ENCODE measurements at regions not wholly inside any gene's neighbourhood (a gene's known extent, or its start where the extent isn't known, plus 50 kb on each side); places are given as distances from the start of the nearest gene placed in this dataset.

DNA sequence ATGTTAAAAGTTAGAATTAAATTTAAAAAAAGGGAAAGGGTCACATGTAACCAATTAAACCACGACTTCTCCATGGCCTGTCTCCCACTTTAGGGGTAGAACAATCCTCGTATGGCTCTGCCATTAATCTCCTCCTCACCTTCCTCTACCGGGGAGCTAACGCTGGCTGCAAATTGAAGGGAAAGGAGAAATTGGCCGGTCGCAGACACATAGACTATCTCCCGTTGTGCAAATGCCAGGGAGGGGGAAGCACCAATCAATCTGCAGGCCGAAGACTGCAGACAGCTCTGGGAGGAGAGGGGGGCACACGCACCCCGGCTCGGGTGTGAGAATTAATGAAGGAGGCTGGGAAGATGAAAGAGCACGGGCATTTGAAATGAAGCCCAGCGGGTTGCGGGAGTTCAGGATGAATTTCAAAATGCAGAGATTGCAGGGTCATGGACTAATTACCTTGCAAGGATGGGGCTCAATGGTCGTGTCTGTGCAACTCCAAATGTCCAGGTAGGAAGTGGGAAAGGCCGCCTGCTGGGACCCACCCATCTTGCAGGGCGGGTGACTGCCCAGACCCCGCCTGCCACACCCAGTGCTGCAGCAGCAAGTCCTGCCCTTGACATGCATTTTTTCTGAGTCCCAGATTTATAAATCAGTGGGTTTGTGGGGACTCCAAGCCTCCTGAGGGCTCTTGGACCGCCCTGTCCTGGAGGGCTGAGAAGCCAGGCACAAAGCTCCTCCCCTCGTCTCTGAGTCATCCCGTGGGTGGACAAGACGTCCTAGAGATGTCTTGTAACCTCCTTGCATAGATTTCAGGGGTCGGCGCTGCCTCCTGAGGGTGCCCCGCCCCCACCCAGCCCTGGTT, 534.2 kb downstream of the TBC1D22A start:
- Histone ChIP-seq H3K9me3 (no peaks in the 10 kb centered on the region), H3K27me3 (replicated peaks in 1 of 7) (peaks cover 0 to 20% (median 0%) of the 10 kb centered on the region in 7 donors), H3K27ac (no peak overlapping the region), H3K36me3 (no peaks in the 10 kb centered on the region), H3K4me3 (no peak overlapping the region), H3K4me1 (no peaks in the 10 kb centered on the region)
- no peak for DNase-seq
- intact Hi-C loops (cut with DNase I; ENCODE audit: low total_unique reads), result no loop called here
- TF ChIP-seq CTCF (IDR thresholded peaks at IDR 0.05 in 8 of 11, conservative IDR thresholded peaks at IDR 0.05 in 3 of 11) (no peak), POLR2A (IDR thresholded peaks at IDR 0.05) (no peak), POLR2AphosphoS5 (IDR thresholded peaks at IDR 0.05) (no peak)
- 62 to 78% (median 73%) methylated on average over 25 of the region's 25 CpGs for WGBS, 5 donors

- DNase-seq, result no peak
- 77 to 86% (median 83%) methylated on average over 8 to 10 of the region's 10 CpGs for WGBS, 5 donors
Observed at GRCh38 chr22:47295982-47296381, 533.5 kb downstream of the TBC1D22A start.

DNA sequence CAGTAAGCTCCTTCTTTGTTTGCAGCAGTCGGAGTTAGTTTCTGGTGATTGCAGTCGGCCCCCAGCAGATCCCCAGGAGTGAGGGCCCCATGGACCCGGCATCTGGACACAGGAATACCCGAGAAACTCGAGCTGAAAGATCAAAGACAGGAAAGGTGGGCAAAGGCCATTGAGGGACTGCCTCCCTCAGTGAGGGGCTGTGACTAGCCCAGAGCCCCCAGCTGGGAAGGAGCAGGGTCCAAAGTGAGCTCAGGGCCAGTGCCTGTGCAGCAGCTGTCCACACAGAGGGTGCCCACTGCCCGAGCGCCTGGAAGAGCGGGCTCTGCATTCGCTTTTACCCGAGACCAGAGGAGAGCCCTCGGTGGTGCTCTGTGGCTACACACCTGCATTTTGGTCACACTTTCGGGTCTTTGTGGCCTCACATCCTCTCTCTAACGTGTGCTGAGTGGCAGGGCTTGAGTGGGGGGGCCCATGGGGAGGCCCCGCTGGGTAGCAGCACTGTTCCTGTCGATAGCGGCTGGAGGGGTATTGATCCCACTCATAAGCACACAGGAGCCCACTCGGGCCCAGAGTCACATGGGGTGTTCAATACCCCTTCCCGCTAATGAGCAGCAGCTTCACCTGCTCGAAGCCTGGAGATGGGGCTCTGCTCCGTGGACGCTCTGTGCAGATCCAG, 532.9 kb downstream of the TBC1D22A start:
- intact Hi-C loops (cut with DNase I; ENCODE audit: low total_unique reads), result no loop called here
- 77 to 84% (median 81%) methylated on average over 21 of the region's 21 CpGs for WGBS, 5 donors

More at GRCh38 chr22:47295982-47296381, 533.5 kb downstream of the TBC1D22A start:
- no peak for TF ChIP-seq CTCF (IDR thresholded peaks at IDR 0.05 in 8 of 11, conservative IDR thresholded peaks at IDR 0.05 in 3 of 11)
- no peak for TF ChIP-seq POLR2A (IDR thresholded peaks at IDR 0.05)
- no peak for TF ChIP-seq POLR2AphosphoS5 (IDR thresholded peaks at IDR 0.05)
- Histone ChIP-seq H3K4me1 (no peaks in the 10 kb centered on the region), H3K27ac (no peak overlapping the region), H3K9me3 (no peaks in the 10 kb centered on the region), H3K36me3 (no peaks in the 10 kb centered on the region), H3K4me3 (no peak overlapping the region), H3K27me3 (replicated peaks in 1 of 7) (peaks cover 0 to 20% (median 0%) of the 10 kb centered on the region in 7 donors)
- intact Hi-C loops (cut with DNase I; ENCODE audit: low total_unique reads), result no loop called here

More for the DNA sequence above, 532.9 kb downstream of the TBC1D22A start:
- DNase-seq, result no peak
- Histone ChIP-seq H3K4me1 (no peaks in the 10 kb centered on the region), H3K9me3 (no peaks in the 10 kb centered on the region), H3K36me3 (no peaks in the 10 kb centered on the region), H3K4me3 (no peak overlapping the region), H3K27ac (no peak overlapping the region), H3K27me3 (replicated peaks in 1 of 7) (peaks cover 0 to 20% (median 0%) of the 10 kb centered on the region in 7 donors)
- TF ChIP-seq POLR2A (IDR thresholded peaks at IDR 0.05) (no peak), POLR2AphosphoS5 (IDR thresholded peaks at IDR 0.05) (no peak), CTCF (IDR thresholded peaks at IDR 0.05 in 8 of 11, conservative IDR thresholded peaks at IDR 0.05 in 3 of 11) (no peak)

All from spleen (tissue), 11 donors.